Retinal pigment epithelial cell (primary cell): ENCODE measurements at regions not wholly inside any gene's neighbourhood (a gene's known extent, or its start where the extent isn't known, plus 50 kb on each side); places are given as distances from the start of the nearest gene placed in this dataset.

ENCODE experiments used
- DNase-seq: peaks from one replicate; pipeline ENCODE4 v3.0.0-alpha.2; 2010; ENCODE audit warnings: low read depth
- H3K4me3 ChIP-seq: 2 replicates; pipeline ENCODE4 v1.5.1; 2011; ENCODE audit warnings: mild to moderate bottlenecking, low read length, control low read depth, moderate library complexity
- TF ChIP-seq, protein P1 (sequence below): conservative IDR thresholded peaks from 2 replicates; pipeline ENCODE4 v1.5.1; 2011; ENCODE audit warnings: low read depth, low read length, control low read depth, inconsistent platforms

DNA sequence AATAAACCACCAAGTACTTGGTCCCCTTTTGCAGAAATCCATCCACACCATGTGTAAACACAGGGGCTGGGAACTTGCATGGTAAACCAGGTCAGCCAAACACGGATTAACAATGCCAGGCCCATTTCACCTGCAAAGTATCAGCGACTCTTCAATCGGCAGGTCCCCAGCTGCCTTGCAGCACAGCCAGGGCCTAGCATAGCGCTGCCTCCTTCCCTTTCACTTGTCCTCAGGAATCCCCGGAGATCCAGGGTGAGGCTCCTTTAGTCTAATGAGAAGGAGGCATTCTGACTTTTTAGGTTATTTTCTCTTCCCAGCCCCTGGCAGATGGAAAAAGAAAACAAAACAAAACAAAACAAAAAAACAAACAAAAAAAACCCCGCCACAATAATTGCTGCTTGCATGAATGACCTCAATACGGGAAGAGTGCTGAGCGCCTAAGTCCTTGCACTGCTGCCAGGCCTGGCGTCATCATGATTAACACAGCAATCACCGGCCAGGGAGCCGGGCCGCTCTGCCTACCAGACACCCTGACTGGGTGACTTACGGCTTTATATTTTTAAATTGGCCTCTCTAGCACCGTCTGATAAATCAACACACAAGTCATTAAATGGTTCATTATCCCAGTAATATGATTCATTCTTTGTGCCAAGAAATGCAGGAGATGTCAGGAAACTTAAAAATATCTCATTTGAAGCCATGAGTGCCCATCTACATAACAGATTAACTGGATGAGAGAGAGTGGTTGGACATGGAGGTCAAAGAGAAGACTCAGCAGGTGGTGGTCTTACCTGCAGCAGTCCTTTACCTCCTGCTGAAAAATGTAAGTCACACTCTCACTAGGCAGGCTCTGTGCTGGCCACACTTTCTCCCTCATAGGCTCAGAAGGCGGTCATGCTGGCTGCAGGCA lies 692.7 kb downstream of the UQCRFS1 start:
- DNase-seq, result peak; percentile 9
- no peak overlapping the region for H3K4me3 ChIP-seq

DNA sequence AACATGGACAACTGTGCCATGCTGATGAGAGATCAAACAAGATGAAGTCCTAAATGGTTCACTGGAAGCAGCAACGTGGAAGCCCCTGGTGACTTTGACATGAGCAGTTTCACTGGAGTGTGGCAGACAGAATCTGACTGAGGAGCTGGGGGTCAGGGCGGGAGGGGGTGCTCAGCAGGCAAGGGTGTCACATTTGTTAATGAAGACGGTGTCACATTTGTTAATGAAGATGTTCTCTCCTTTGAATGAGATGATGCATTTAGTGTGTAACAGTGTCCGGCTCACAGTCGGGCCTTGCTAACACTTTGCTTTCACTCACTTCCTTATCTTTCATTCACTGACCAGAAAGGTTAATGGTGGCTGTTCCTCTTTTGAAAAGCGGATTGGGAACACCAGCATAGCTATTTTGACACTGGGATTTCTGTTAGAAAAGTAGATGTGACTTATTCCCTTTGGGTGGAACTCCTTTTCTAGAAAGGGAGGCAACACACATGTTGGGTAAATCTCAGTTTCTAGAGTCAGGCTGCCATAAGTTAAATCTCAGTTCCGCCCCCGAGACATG lies 693.7 kb downstream of the UQCRFS1 start:
- DNase-seq, result no peak
- TF ChIP-seq, protein P1, sequence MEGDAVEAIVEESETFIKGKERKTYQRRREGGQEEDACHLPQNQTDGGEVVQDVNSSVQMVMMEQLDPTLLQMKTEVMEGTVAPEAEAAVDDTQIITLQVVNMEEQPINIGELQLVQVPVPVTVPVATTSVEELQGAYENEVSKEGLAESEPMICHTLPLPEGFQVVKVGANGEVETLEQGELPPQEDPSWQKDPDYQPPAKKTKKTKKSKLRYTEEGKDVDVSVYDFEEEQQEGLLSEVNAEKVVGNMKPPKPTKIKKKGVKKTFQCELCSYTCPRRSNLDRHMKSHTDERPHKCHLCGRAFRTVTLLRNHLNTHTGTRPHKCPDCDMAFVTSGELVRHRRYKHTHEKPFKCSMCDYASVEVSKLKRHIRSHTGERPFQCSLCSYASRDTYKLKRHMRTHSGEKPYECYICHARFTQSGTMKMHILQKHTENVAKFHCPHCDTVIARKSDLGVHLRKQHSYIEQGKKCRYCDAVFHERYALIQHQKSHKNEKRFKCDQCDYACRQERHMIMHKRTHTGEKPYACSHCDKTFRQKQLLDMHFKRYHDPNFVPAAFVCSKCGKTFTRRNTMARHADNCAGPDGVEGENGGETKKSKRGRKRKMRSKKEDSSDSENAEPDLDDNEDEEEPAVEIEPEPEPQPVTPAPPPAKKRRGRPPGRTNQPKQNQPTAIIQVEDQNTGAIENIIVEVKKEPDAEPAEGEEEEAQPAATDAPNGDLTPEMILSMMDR, result no peak
- no peak overlapping the region for H3K4me3 ChIP-seq

More for the DNA sequence above, 692.7 kb downstream of the UQCRFS1 start:
- TF ChIP-seq, protein P1, result no peak

DNA sequence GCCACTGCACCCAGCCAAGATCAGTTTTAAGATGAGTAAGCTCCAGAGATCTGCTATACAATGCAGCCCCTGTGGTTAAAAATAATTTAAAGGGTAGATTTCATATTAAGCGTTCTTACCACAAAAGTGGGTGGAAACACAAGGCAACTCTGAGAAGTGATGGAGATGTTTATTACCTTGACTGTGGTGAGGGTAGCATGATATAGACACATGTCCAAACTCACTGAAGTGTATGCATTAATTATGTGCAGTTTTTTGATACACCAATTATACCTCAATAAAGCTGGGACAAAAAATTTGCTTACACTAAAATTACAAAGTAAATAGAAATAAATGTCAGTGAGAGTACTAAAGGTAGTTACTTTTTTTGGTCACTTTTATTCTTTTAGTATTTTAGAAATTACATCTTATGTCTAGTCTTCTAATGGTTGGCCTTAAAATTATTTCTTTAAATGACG lies 696.5 kb downstream of the UQCRFS1 start:
- no peak for DNase-seq
- no peak overlapping the region for H3K4me3 ChIP-seq
- TF ChIP-seq, protein P1, result no peak

DNA sequence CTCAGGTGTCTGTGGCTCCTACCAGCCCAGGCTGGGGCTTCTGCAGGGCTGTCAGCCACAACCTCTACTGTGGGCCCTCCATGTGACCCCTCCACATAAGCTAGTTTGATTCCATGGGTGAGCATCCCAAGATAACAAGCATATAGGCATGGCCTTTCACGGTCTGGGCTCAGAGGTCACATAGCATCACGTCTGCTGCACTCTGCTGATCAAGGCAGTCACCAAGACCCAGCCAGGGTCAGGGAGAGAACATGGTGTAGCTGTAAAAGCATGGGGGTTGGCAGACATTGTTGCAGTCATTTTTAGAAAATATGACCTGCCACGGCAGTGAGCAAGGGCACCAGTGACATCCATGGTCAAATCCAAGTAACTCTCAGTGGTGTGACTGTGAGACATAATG lies 698.8 kb downstream of the UQCRFS1 start:
- TF ChIP-seq, protein P1, result no peak
- DNase-seq, result no peak
- H3K4me3 ChIP-seq, result no peak overlapping the region

DNA sequence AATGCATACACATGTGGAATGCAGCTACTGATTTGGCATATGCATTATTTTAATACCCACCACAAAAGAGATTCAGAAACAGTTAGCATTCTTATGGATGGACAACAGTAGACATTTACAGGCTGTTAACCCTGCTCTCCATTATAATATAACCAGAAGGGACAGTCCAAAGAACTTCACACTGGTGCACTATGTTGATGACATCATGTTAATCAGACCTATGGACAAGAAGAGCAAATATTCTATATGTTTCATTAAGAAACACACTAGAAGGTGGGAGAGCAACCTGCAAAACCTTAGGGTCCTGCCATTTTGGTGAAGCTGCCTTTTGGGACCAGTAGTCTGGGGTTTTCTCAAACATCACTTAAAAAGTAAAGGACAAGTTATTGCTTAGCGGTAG lies 701.3 kb downstream of the UQCRFS1 start:
- no peak overlapping the region for H3K4me3 ChIP-seq
- no peak for DNase-seq
- TF ChIP-seq, protein P1, result no peak

DNA sequence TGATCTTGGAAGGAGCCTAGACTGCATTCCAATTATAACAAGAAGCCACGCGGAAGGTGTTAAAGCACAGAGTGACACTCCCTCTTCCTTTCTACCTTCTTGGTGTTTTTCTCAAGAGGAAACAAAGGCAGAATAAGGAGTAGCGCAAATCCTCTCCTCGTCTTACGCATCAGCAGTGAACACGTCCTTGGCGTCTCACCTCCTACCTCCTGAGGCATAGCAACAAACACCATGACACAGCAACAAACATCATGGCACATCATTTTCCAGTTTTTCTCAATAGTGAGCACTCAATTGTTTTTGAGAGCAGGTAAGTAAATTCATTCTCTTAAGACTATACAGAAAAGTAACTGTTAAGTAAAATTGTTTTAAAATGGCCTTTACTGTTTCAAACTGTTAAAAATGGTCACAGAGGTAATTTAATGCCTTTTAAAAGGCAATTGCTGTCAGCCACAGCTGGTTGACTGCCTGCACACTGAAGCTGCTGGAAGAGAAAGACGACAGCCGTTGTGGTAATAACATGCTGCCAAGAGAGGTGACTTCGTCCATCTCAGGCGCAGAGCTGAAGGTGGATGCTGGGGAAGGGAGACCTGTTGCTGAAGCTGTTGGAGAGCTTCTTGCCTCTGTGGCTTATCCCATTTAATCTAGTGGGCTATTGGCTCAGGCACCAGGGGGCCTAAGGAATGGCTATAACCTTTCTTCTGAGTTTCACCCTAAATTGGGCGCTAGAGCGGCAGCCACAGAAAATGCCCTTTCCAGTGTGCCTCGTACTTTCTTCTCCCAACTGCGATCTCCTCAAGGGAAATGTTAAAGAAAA lies 703.7 kb downstream of the UQCRFS1 start:
- DNase-seq, result no peak
- H3K4me3 ChIP-seq, result no peak overlapping the region
- TF ChIP-seq, protein P1, result no peak
